ENCODE measurements at regions not wholly inside any gene's neighbourhood (a gene's known extent, or its start where the extent isn't known, plus 50 kb on each side); places are given as distances from the start of the nearest gene placed in this dataset.

GRCh38 chr2:21486445-21486844 is 362.7 kb downstream of the TDRD15 start:
- DNase-seq (ENCODE audit: low read depth), result no peak

- DNase-seq (ENCODE audit: low read depth), result no peak
Observed at GRCh38 chr2:21489080-21489479, 365.3 kb downstream of the TDRD15 start.

GRCh38 chr2:21498016-21498415 is 374.2 kb downstream of the TDRD15 start:
- DNase-seq (ENCODE audit: low read depth), result no peak

GRCh38 chr2:21500401-21500945 is 376.7 kb downstream of the TDRD15 start:
- no peak for DNase-seq (ENCODE audit: low read depth)

- DNase-seq (ENCODE audit: low read depth), result no peak
Observed at GRCh38 chr2:21501376-21502027, 377.7 kb downstream of the TDRD15 start.

GRCh38 chr2:21515903-21516302 is 392.1 kb downstream of the TDRD15 start:
- no peak for DNase-seq (ENCODE audit: low read depth)

- DNase-seq (ENCODE audit: low read depth), result no peak
Observed at GRCh38 chr2:21519412-21519811, 395.6 kb downstream of the TDRD15 start.

- no peak for DNase-seq (ENCODE audit: low read depth)
Observed at GRCh38 chr2:21519821-21520220, 396.1 kb downstream of the TDRD15 start.

- no peak for DNase-seq (ENCODE audit: low read depth)
Observed at GRCh38 chr2:21535826-21536225, 412.1 kb downstream of the TDRD15 start.

GRCh38 chr2:21539685-21540084 is 415.9 kb downstream of the TDRD15 start:
- DNase-seq (ENCODE audit: low read depth), result no peak

GRCh38 chr2:21543630-21544029 is 419.9 kb downstream of the TDRD15 start:
- no peak for DNase-seq (ENCODE audit: low read depth)

- DNase-seq (ENCODE audit: low read depth), result no peak
Observed at GRCh38 chr2:21544392-21544791, 420.6 kb downstream of the TDRD15 start.

GRCh38 chr2:21552981-21553380 is 429.2 kb downstream of the TDRD15 start:
- DNase-seq (ENCODE audit: low read depth), result no peak

GRCh38 chr2:21559351-21559750 is 435.6 kb downstream of the TDRD15 start:
- no peak for DNase-seq (ENCODE audit: low read depth)

- DNase-seq (ENCODE audit: low read depth), result no peak
Observed at GRCh38 chr2:21561965-21562364, 438.2 kb downstream of the TDRD15 start.

- DNase-seq (ENCODE audit: low read depth), result no peak
Observed at GRCh38 chr2:21567395-21567794, 443.6 kb downstream of the TDRD15 start.

- no peak for DNase-seq (ENCODE audit: low read depth)
Observed at GRCh38 chr2:21571686-21572085, 447.9 kb downstream of the TDRD15 start.

- no peak for DNase-seq (ENCODE audit: low read depth)
Observed at GRCh38 chr2:21580391-21580790, 456.6 kb downstream of the TDRD15 start.

GRCh38 chr2:21585881-21586280 is 462.1 kb downstream of the TDRD15 start:
- no peak for DNase-seq (ENCODE audit: low read depth)

GRCh38 chr2:21590026-21590690 is 466.4 kb downstream of the TDRD15 start:
- DNase-seq (ENCODE audit: low read depth), result no peak

GRCh38 chr2:21591926-21592325 is 468.2 kb downstream of the TDRD15 start:
- DNase-seq (ENCODE audit: low read depth), result no peak

- no peak for DNase-seq (ENCODE audit: low read depth)
Observed at GRCh38 chr2:21599417-21599816, 475.6 kb downstream of the TDRD15 start.

GRCh38 chr2:21602789-21603188 is 479.0 kb downstream of the TDRD15 start:
- no peak for DNase-seq (ENCODE audit: low read depth)
